Left lung (tissue), 4 donors: ENCODE measurements at regions not wholly inside any gene's neighbourhood (a gene's known extent, or its start where the extent isn't known, plus 50 kb on each side); places are given as distances from the start of the nearest gene placed in this dataset.
"Not testable (repeated sequence)": the region's sequence is repeated elsewhere in the genome, so short reads cannot be mapped to it uniquely, and the experiment has no call there.

Experiments used
- ATAC-seq: fragments of 200-7000 bp; cut with Tn5 transposase; one replicate; pipeline ENCODE4 v1.9.1; 2020; ENCODE audit warnings: moderate library complexity
- DNase-seq, 4 donors: peaks; one replicate each; pipeline ENCODE4 v3.0.0-alpha.2; 2013 to 2020
- H3K27ac ChIP-seq, 2 donors: fragments of 200-600 bp; sonication (generic) in 1 of 2; one replicate each; pipeline versions ENCODE4 v1.5.0 to v1.8.0; 2020 to 2021
- H3K27me3 ChIP-seq, 2 donors: fragments of 200-600 bp; sonication (generic) in 1 of 2; one replicate each; pipeline versions ENCODE4 v1.5.0 to v1.8.0; 2020 to 2021
- H3K36me3 ChIP-seq, 2 donors: fragments of 200-600 bp; sonication (generic) in 1 of 2; one replicate each; pipeline versions ENCODE4 v1.5.0 to v1.8.0; 2020 to 2021
- H3K4me1 ChIP-seq, 2 donors: fragments of 200-600 bp; one replicate each; pipeline ENCODE4 v1.8.0; 2021
- H3K4me3 ChIP-seq, 2 donors: fragments of 200-600 bp; sonication (generic) in 1 of 2; one replicate each; pipeline versions ENCODE4 v1.5.0 to v1.8.0; 2020 to 2021; ENCODE audit warnings: mild to moderate bottlenecking in 1 of 2
- H3K9me3 ChIP-seq, 2 donors: fragments of 200-600 bp; sonication (generic) in 1 of 2; one replicate each; pipeline versions ENCODE4 v1.5.0 to v1.8.0; 2020 to 2021
- CTCF ChIP-seq, 2 donors: fragments of 200-600 bp; sonication (generic) in 1 of 2; IDR thresholded peaks; one replicate each; pipeline versions ENCODE4 v1.5.0 to v1.8.0; 2021; ENCODE audit warnings: antibody characterized with exemption in 2 of 2
- intact Hi-C, 2 donors: fragments of 100-400 bp; cut with DNase I; formaldehyde crosslinking; loops; one replicate each; pipeline versions ENCODE4 v1.11.2 to v1.14.2; 2022
- donor health status: DM: no; HTN: yes; CAD: no.
- donor health status: DM: no; HTN: no; CAD: no.

GRCh38 chr9:3647652-3648051, 121.9 kb upstream of the RFX3 start:
- intact Hi-C loops = no loop called here
- H3K27ac ChIP-seq = no peak overlapping the region
- H3K27me3 ChIP-seq = no peaks in the 10 kb centered on the region
- H3K4me3 ChIP-seq = no peak overlapping the region
- no peaks in the 10 kb centered on the region for H3K36me3 ChIP-seq
- H3K9me3 ChIP-seq = no peaks in the 10 kb centered on the region
- no peak for TF ChIP-seq CTCF (IDR thresholded peaks at IDR 0.05)
- no peak for DNase-seq
- no peaks in the 10 kb centered on the region for H3K4me1 ChIP-seq
- no peak for ATAC-seq

GRCh38 chr9:3646226-3646625, 120.4 kb upstream of the RFX3 start:
- DNase-seq (peak in 2 of 4 donors; percentile 33 to 42), ATAC-seq (no peak)
- intact Hi-C loops = no loop called here
- Histone ChIP-seq H3K4me1 (no peaks in the 10 kb centered on the region), H3K27me3 (no peaks in the 10 kb centered on the region), H3K9me3 (no peaks in the 10 kb centered on the region), H3K27ac (no peak overlapping the region), H3K36me3 (no peaks in the 10 kb centered on the region), H3K4me3 (no peak overlapping the region)
- TF ChIP-seq CTCF (IDR thresholded peaks at IDR 0.05) = no peak

- ATAC-seq, intact Hi-C loops, H3K9me3 ChIP-seq, H3K4me3 ChIP-seq, H3K36me3 ChIP-seq, DNase-seq, H3K27me3 ChIP-seq, H3K27ac ChIP-seq, H3K4me1 ChIP-seq: not testable (repeated sequence)
Measured at GRCh38 chr9:3642075-3642474, 116.3 kb upstream of the RFX3 start.

GRCh38 chr9:3629495-3629894, 103.7 kb upstream of the RFX3 start:
- Histone ChIP-seq H3K27ac (no peak overlapping the region), H3K9me3 (peaks cover 0 to 2% of the 10 kb centered on the region in 2 donors), H3K36me3 (no peaks in the 10 kb centered on the region), H3K4me3 (no peak overlapping the region), H3K4me1 (no peaks in the 10 kb centered on the region), H3K27me3 (no peaks in the 10 kb centered on the region)
- TF ChIP-seq CTCF (IDR thresholded peaks at IDR 0.05) = no peak
- ATAC-seq (no peak), DNase-seq (no peak)
- intact Hi-C loops = no loop called here

GRCh38 chr9:3628239-3628638, 102.4 kb upstream of the RFX3 start:
- ATAC-seq (no peak), DNase-seq (no peak)
- H3K27me3 ChIP-seq = no peaks in the 10 kb centered on the region
- intact Hi-C loops = no loop called here
- H3K9me3 ChIP-seq = peaks cover 0 to 2% of the 10 kb centered on the region in 2 donors
- H3K27ac ChIP-seq = no peak overlapping the region
- no peaks in the 10 kb centered on the region for H3K4me1 ChIP-seq
- H3K4me3 ChIP-seq = no peak overlapping the region
- TF ChIP-seq CTCF (IDR thresholded peaks at IDR 0.05) = no peak
- H3K36me3 ChIP-seq = peaks cover 0 to 7% of the 10 kb centered on the region in 2 donors

- H3K27ac ChIP-seq = no peak overlapping the region
- H3K4me3 ChIP-seq = no peak overlapping the region
- H3K9me3 ChIP-seq = no peaks in the 10 kb centered on the region
- ATAC-seq (no peak), DNase-seq (no peak)
- intact Hi-C loops = no loop called here
- H3K4me1 ChIP-seq = no peaks in the 10 kb centered on the region
- TF ChIP-seq CTCF (IDR thresholded peaks at IDR 0.05) = no peak
- no peaks in the 10 kb centered on the region for H3K27me3 ChIP-seq
- no peaks in the 10 kb centered on the region for H3K36me3 ChIP-seq
Measured at GRCh38 chr9:3608011-3608410, 82.2 kb upstream of the RFX3 start.
